ENCODE measurements at regions not wholly inside any gene's neighbourhood (a gene's known extent, or its start where the extent isn't known, plus 50 kb on each side); places are given as distances from the start of the nearest gene placed in this dataset.

DNA sequence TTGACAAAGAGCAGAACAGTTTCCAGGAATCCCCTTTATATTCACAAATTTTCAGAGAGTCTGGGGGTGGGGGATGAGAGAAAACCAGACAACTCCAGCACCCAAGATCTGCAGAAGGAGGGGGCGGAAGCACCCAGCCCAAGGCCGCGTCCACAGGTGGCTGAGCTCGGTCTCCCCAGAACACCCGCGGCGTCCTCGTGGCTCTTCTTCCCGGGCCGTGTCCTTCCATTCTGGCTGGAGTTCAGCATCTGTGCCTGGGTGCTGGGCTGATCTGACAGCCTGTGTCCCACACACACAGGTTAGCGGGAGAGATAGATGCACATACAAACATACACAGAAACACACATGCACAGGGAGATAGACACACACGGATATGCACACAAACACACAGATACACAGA is 455.8 kb upstream of the SALL3 start:
- Histone ChIP-seq H4K20me1 (ENCODE audit: control insufficient read depth, extremely low read depth, insufficient read depth, low read length) (no peaks in the 10 kb centered on the region), H3K27ac (ENCODE audit: control insufficient read depth, insufficient read depth, low read length) (no peak overlapping the region), H3K9me3 (ENCODE audit: control insufficient read depth, low read depth, low read length) (peaks cover 24% of the 10 kb centered on the region), H3K27me3 (ENCODE audit: control insufficient read depth, extremely low read depth, insufficient read depth, low read length) (no peaks in the 10 kb centered on the region), H3K4me2 (ENCODE audit: control insufficient read depth, extremely low read depth, insufficient read depth, low read depth, low read length) (no peak overlapping the region), H3K4me3 (ENCODE audit: control insufficient read depth in 2 of 3, extremely low read depth in 1 of 3, insufficient read depth in 2 of 3, low read depth in 1 of 3, low read length in 3 of 3) (no peak overlapping the region), H3K4me1 (ENCODE audit: control insufficient read depth, extremely low read depth, insufficient read depth, low read length) (no peaks in the 10 kb centered on the region), H3K9ac (ENCODE audit: control insufficient read depth, extremely low read depth, insufficient read depth, low read length) (no peak overlapping the region), H2AFZ (ENCODE audit: control insufficient read depth, low read length) (no peak overlapping the region), H3K79me2 (ENCODE audit: control insufficient read depth, insufficient read depth, low read length) (no peaks in the 10 kb centered on the region), H3K9me1 (ENCODE audit: control insufficient read depth, extremely low read depth, insufficient read depth, low read length) (no peaks in the 10 kb centered on the region), H3K36me3 (ENCODE audit: control insufficient read depth in 2 of 2, extremely low read depth in 1 of 2, insufficient read depth in 2 of 2, low read length in 2 of 2) (no peaks in the 10 kb centered on the region)
- FAIRE-seq (no peak), DNase-seq (ENCODE audit: low read depth, low spot score) (no peak)
- dilution Hi-C loops (cut with MboI; ENCODE audit: extremely low pct_ligation_motif_present, low sequenced_read_pairs): no loop called here
- no peak for TF ChIP-seq CTCF (optimal IDR thresholded peaks at IDR 0.05 in 1 of 3, IDR thresholded peaks at IDR 0.05 in 1 of 3, conservative IDR thresholded peaks at IDR 0.05 in 1 of 3; ENCODE audit: extremely low read depth in 1 of 3, insufficient read depth in 2 of 3, low read length in 3 of 3)
- no peak for TF ChIP-seq EZH2 (IDR thresholded peaks at IDR 0.05; ENCODE audit: low read length)

DNA sequence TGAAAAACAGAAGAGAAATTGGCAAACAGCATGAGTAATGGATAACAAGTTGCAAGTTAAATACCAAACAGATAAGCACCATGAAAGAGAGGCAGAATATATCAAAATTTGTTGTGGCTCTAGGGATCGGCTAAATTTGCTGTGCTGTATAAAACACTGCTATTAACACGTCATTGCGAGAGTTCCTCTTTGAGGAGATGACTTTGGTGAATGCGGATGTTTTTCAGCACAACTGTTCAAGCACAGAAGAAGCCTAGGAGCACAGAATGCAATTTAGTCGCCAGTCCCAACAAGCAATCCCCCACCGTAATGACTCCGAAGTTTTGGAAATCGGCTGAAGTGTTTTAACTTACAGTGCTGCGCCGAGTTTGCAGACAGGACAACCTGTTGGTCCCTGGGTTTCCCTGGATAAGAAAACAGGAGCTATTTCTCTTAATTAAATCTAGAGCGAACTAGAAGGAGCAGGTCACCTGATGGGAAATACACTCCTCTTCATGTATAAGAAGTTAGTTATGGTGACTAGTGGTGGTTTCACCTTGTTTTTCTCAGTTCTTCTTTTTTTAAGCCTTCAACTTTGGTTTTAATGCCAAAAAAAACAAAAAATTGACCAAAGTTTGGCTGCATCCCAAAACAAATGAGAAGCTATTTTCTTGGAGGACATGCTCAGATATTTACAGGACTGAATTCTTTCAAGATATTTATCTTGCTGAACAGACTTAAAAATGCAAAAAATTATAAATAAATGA is 454.1 kb upstream of the SALL3 start:
- DNase-seq (ENCODE audit: low read depth, low spot score): no peak
- Histone ChIP-seq H4K20me1 (ENCODE audit: control insufficient read depth, extremely low read depth, insufficient read depth, low read length) (no peaks in the 10 kb centered on the region), H2AFZ (ENCODE audit: control insufficient read depth, low read length) (no peak overlapping the region), H3K27me3 (ENCODE audit: control insufficient read depth, extremely low read depth, insufficient read depth, low read length) (no peaks in the 10 kb centered on the region), H3K79me2 (ENCODE audit: control insufficient read depth, insufficient read depth, low read length) (no peaks in the 10 kb centered on the region), H3K4me2 (ENCODE audit: control insufficient read depth, extremely low read depth, insufficient read depth, low read depth, low read length) (no peak overlapping the region), H3K4me3 (ENCODE audit: control insufficient read depth in 2 of 3, extremely low read depth in 1 of 3, insufficient read depth in 2 of 3, low read depth in 1 of 3, low read length in 3 of 3) (no peak overlapping the region), H3K9ac (ENCODE audit: control insufficient read depth, extremely low read depth, insufficient read depth, low read length) (no peak overlapping the region), H3K36me3 (ENCODE audit: control insufficient read depth in 2 of 2, extremely low read depth in 1 of 2, insufficient read depth in 2 of 2, low read length in 2 of 2) (no peaks in the 10 kb centered on the region), H3K9me1 (ENCODE audit: control insufficient read depth, extremely low read depth, insufficient read depth, low read length) (no peaks in the 10 kb centered on the region), H3K4me1 (ENCODE audit: control insufficient read depth, extremely low read depth, insufficient read depth, low read length) (no peaks in the 10 kb centered on the region), H3K27ac (ENCODE audit: control insufficient read depth, insufficient read depth, low read length) (no peak overlapping the region), H3K9me3 (ENCODE audit: control insufficient read depth, low read depth, low read length) (peaks cover 19% of the 10 kb centered on the region)
- no peak for TF ChIP-seq EZH2 (IDR thresholded peaks at IDR 0.05; ENCODE audit: low read length)
- no peak for TF ChIP-seq CTCF (optimal IDR thresholded peaks at IDR 0.05 in 1 of 3, IDR thresholded peaks at IDR 0.05 in 1 of 3, conservative IDR thresholded peaks at IDR 0.05 in 1 of 3; ENCODE audit: extremely low read depth in 1 of 3, insufficient read depth in 2 of 3, low read length in 3 of 3)
- FAIRE-seq: no peak
- dilution Hi-C loops (cut with MboI; ENCODE audit: extremely low pct_ligation_motif_present, low sequenced_read_pairs): no loop called here

Data from keratinocyte (primary cell).